ENCODE measurements at regions not wholly inside any gene's neighbourhood (a gene's known extent, or its start where the extent isn't known, plus 50 kb on each side); places are given as distances from the start of the nearest gene placed in this dataset.

DNA sequence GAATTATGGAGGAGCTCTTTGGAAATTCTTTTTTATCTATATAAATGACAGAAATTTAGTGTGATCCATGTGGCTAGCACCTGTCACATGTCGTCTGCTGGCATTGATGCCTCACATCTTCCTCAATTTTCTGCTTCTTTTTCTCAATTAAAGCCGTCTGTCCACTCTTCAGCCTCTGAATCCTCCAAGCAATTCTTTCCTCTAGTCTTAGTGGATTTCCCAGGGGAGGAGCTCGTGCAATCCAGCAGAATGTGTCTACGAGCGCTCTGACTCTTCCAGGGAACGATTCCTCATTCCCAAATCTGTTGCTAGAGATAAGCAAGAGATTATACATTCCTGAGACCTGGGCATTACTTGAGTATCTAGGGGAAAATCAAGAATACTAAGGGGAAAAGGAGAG is 176.6 kb downstream of the EMP1 start:
- H3K27me3 ChIP-seq, result peaks cover 0 to 14% (median 0%) of the 10 kb centered on the region in 7 donors
- H3K4me1 ChIP-seq, result peaks cover 0 to 9% (median 0%) of the 10 kb centered on the region in 9 donors
- H3K9me3 ChIP-seq, result peaks cover 0 to 10% (median 0%) of the 10 kb centered on the region in 11 donors
- TF ChIP-seq, protein P1, sequence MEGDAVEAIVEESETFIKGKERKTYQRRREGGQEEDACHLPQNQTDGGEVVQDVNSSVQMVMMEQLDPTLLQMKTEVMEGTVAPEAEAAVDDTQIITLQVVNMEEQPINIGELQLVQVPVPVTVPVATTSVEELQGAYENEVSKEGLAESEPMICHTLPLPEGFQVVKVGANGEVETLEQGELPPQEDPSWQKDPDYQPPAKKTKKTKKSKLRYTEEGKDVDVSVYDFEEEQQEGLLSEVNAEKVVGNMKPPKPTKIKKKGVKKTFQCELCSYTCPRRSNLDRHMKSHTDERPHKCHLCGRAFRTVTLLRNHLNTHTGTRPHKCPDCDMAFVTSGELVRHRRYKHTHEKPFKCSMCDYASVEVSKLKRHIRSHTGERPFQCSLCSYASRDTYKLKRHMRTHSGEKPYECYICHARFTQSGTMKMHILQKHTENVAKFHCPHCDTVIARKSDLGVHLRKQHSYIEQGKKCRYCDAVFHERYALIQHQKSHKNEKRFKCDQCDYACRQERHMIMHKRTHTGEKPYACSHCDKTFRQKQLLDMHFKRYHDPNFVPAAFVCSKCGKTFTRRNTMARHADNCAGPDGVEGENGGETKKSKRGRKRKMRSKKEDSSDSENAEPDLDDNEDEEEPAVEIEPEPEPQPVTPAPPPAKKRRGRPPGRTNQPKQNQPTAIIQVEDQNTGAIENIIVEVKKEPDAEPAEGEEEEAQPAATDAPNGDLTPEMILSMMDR (IDR thresholded peaks at IDR 0.05), result no peak
- no peak for DNase-seq
- no peak overlapping the region for H3K27ac ChIP-seq
- ATAC-seq, result no peak
- no peaks in the 10 kb centered on the region for H3K36me3 ChIP-seq
- no peak overlapping the region for H3K4me3 ChIP-seq
- 37 to 60% methylated on average over 6 of the region's 6 CpGs for WGBS, 2 donors
- intact Hi-C loops (cut with DNase I), result no loop called here

DNA sequence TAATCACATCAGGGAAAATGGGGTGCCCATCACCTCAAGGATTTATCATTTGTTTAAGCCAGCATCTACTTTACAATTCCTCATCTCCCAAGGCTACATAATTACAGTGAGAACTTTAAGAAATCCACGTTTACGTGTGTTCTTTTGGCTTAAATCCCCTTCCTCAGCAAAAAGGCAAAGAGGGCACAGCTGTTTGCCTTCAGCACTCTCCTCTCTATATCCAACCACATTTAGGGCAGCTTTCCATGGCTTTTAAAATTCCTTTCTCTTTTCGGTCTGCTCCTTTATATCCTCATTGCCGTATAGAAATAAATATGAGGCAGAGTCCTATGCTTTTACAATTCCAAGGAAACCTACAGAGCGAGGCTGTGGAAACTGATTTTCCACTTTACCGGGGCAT is 175.9 kb downstream of the EMP1 start:
- WGBS, 2 donors, result 75 to 78% methylated on average over 6 of the region's 6 CpGs
- no peak overlapping the region for H3K4me3 ChIP-seq
- DNase-seq (no peak), ATAC-seq (no peak)
- H3K4me1 ChIP-seq, result peaks cover 0 to 9% (median 0%) of the 10 kb centered on the region in 9 donors
- H3K9me3 ChIP-seq, result peaks cover 0 to 3% (median 0%) of the 10 kb centered on the region in 11 donors
- peaks cover 0 to 14% (median 0%) of the 10 kb centered on the region in 7 donors for H3K27me3 ChIP-seq
- no peaks in the 10 kb centered on the region for H3K36me3 ChIP-seq
- intact Hi-C loops (cut with DNase I), result no loop called here
- no peak overlapping the region for H3K27ac ChIP-seq
- TF ChIP-seq, protein P1 (IDR thresholded peaks at IDR 0.05), result no peak

DNA sequence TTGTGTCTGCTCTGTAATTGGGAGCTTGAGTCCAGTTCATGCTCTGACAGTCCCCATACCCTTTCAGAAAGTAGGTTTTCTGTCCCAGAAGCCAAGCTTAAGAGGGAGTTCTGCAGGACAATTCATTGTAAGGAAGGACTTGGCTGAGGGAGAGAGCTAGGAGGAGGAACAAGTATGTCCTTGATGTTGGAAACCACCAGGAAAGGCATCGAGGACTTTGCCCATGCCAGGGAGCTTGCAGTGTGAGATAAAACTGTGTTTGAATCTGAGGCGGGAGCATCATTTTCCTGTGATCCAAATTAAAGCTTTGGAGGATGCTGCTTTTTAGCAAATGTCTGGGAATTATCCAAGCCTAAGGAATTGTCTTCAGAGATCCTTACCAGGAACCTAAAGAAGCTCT is 175.3 kb downstream of the EMP1 start:
- peaks cover 0 to 14% (median 0%) of the 10 kb centered on the region in 7 donors for H3K27me3 ChIP-seq

DNA sequence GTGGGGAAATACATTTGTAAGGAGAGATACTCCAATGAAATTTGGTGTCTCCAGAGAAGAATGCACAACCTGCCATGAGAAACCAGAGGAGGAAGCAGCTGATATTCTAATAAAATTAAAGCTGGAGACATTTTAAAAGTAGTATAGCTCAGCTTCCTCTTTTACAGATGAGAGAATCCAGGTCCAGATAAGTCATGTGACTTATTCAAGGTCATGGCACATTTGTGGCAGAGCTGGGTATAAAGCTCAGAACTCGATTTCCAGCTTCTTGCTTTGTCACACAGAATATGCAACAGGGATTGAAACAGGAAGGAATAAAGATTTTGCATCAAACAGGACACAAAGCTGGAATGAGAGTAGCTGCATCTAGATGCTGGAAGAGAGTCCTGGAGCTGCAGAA is 174.8 kb downstream of the EMP1 start:
- intact Hi-C loops (cut with DNase I), result no loop called here
- H3K4me1 ChIP-seq, result peaks cover 0 to 9% (median 0%) of the 10 kb centered on the region in 9 donors
- H3K27ac ChIP-seq, result no peak overlapping the region
- TF ChIP-seq, protein P1 (IDR thresholded peaks at IDR 0.05), result no peak
- no peak overlapping the region for H3K4me3 ChIP-seq
- peaks cover 0 to 14% (median 0%) of the 10 kb centered on the region in 7 donors for H3K27me3 ChIP-seq
- no peaks in the 10 kb centered on the region for H3K9me3 ChIP-seq
- no peaks in the 10 kb centered on the region for H3K36me3 ChIP-seq
- 39 to 53% methylated on average over 1 of the region's 1 CpG for WGBS, 2 donors
- DNase-seq (no peak), ATAC-seq (no peak)

More for the DNA sequence above, 175.3 kb downstream of the EMP1 start:
- DNase-seq (no peak), ATAC-seq (no peak)
- H3K4me3 ChIP-seq, result no peak overlapping the region
- H3K9me3 ChIP-seq, result no peaks in the 10 kb centered on the region
- TF ChIP-seq, protein P1 (IDR thresholded peaks at IDR 0.05), result no peak
- no peaks in the 10 kb centered on the region for H3K36me3 ChIP-seq
- no peak overlapping the region for H3K27ac ChIP-seq
- 68 to 83% methylated on average over 2 of the region's 2 CpGs for WGBS, 2 donors
- peaks cover 0 to 9% (median 0%) of the 10 kb centered on the region in 9 donors for H3K4me1 ChIP-seq
- intact Hi-C loops (cut with DNase I), result no loop called here
